ENCODE measurements at regions not wholly inside any gene's neighbourhood (a gene's known extent, or its start where the extent isn't known, plus 50 kb on each side); places are given as distances from the start of the nearest gene placed in this dataset.

DNA sequence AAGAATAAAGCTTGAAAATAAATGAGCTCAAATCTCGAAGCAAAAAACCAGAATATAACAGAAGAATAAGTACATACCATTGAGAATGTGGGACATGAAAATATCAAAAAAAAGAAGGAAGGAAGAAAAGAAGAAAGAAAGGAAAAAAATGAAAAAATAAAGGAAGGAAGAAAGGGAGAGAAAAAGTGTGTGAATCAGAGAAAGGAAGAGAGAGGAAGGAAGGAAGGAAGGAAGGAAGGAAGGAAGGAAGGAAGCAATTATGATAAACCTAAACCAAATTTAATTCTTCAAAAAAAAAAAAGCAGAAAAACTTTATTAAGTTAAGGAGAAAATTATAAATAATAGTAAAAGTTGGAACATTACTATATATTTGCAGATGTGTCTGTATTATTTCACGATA is 949.8 kb downstream of the NLGN4X start:
- no peak for DNase-seq

- DNase-seq: no peak
These were observed 963.3 kb downstream of the NLGN4X start for GRCh38 chrX:5265324-5265850.

DNA sequence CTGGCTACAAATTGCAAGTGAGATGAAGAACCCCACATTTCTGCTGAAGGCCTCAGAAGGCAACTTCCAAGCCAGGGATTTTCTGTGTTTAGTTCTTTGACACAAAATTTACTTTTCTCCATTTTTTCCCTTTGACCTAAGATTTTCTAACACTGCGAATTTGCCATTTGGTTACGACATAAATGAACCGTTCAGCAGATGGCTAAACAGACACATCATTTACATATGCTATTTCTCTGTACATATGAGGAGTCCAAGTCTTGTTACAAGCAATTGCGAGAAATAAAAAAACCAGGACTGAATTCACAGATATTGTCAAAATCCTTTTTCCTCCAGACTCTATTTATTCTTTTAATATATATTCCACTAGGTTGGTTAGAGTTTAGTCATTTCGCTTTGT is 978.6 kb downstream of the NLGN4X start:
- no peak for DNase-seq

GRCh38 chrX:5242091-5242790 is 986.4 kb downstream of the NLGN4X start:
- DNase-seq: no peak

GRCh38 chrX:5236749-5237148 is 991.9 kb downstream of the NLGN4X start:
- DNase-seq: no peak

DNA sequence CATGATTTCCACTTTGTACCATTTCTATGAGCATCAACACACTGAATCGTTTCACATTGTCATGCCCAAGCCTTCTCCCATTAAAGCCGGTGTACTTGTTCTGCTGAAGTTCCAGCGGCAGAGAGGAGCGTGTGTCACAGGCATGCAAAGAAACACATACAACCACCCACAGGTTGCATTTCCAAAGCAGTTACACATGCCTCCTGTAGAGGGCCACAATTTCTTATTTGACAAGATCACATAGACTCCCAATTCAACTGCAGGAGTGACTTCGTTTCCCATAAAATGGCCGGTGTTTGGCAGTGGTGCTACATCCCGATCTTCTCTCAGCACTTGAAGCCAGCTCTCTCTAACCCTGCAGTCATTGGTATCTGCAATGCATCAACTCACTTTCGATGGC is 992.6 kb downstream of the NLGN4X start:
- DNase-seq: no peak

DNA sequence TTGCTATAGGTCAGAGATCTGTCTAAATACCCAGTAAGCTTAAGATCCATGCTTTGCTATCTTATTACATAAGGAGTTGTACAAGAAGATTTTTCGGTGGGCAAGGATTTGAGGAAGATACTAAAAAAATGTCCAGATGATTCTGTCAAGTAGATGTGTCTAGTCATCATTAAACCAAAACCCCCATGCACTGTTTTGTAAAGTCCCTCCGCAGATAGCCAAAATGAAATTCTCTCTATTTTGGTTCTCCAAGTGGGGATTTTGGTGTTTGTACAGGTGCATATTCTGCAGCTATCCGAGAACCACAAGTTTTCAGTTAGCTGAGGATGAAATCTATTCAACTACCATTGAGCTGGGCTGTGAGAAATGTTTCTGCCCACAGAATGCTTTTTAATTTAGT is 994.8 kb downstream of the NLGN4X start:
- DNase-seq: no peak

GRCh38 chrX:5220421-5220820 is 1008.2 kb downstream of the NLGN4X start:
- no peak for DNase-seq

DNA sequence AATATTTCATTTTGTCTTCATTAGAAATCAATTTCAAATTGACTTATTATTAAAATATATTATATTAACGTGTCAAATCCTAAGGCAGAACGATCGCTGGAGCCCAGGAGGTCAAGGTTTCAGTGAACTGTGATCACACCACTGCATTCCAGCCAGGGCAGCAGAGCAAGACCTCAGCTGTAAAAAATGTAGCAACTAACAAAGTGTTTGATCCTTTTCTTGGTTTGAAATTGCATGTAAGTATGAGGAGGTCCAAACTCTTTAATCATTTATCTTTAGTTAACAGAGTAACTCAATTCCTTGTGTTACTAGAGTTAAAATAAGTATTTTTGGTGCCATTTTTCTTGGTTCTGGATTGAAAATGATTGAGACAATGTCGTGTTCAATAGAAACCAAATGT is 1033.9 kb downstream of the NLGN4X start:
- no peak for DNase-seq

GRCh38 chrX:5180135-5180741 is 1048.4 kb downstream of the NLGN4X start:
- DNase-seq: no peak

GRCh38 chrX:5176766-5177165 is 1051.9 kb downstream of the NLGN4X start:
- DNase-seq: no peak

- no peak for DNase-seq
These were observed 1065.0 kb downstream of the NLGN4X start for GRCh38 chrX:5163663-5164062.

DNA sequence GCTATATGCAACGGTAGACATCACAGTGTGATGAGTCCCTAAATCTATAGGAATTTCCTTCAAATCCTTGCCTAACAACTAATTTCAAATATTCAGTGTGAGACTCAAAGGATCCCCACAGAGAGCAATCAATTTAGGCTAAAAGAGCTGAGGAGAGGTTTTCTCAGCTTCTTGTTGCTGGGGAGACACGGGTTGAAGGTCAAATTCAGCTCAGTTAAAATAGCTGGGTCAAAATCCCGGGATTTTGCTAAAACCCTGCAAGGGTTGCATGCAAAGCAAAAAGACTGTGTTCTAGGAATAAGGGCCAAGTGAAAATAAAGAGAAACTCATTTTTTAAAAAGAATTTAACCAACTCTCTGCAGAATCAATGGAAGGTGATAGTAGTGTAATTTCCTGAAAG is 1073.4 kb downstream of the NLGN4X start:
- no peak for DNase-seq

- no peak for DNase-seq
These were observed 1082.7 kb downstream of the NLGN4X start for GRCh38 chrX:5145957-5146356.

DNA sequence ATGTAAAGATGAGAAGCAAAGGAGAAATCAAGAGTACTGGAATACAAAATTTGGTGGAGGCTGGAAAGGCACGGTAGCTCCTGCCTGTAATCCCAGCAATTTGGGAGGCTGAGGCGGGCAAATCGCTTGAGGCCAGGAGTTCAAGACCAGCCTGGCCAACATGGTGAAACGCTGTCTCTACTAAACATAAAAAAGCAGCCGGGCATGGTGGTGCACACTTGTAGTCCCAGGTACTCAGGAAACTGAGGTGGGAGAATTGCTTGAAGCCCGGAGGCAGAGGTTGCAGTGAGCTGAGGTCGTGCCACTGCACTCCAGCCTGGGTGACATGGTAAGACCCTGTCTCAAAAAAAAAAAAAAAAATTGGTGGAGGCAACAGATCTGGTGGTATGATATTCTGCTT is 1086.0 kb downstream of the NLGN4X start:
- DNase-seq: no peak

GRCh38 chrX:5122181-5122678 is 1106.4 kb downstream of the NLGN4X start:
- DNase-seq: no peak

DNA sequence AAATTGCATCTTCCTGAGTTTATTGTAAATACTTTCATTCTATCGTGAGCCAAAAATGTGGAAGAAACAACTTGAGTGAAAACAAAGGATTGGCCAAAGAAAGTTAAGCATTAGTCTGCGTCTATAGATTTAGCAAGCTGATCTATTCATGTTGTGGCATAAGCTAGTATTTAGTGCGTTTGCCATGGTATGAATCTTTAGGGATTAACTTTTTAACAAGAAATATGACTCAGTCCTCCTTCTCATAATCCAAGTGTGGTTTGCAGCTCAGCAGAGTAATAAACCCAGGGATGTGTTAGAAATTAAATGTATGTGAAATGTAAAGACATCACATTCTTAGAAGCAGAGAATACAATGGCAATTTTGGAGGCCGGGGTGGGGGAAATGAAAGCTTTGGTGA is 1110.9 kb downstream of the NLGN4X start:
- DNase-seq: no peak

GRCh38 chrX:5113128-5113527 is 1115.5 kb downstream of the NLGN4X start:
- no peak for DNase-seq

DNA sequence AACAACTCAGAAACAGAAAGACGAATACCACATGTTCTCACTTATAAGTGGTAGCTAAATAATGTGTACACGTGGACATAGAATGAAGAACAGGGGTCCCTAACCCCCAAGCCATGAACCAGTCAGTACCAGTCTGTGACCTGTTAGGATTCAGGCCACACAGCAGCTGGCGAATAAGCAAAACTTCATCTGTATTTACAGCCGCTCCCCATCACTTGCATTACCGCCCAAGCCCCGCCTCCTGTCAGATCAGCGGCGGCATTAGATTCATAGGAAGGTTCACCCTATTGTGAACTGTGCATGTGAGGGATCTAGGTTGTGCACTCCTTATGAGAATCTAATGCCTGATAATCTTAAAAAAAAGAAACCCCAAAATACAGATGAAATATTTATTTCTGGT is 1128.7 kb downstream of the NLGN4X start:
- no peak for DNase-seq

DNA sequence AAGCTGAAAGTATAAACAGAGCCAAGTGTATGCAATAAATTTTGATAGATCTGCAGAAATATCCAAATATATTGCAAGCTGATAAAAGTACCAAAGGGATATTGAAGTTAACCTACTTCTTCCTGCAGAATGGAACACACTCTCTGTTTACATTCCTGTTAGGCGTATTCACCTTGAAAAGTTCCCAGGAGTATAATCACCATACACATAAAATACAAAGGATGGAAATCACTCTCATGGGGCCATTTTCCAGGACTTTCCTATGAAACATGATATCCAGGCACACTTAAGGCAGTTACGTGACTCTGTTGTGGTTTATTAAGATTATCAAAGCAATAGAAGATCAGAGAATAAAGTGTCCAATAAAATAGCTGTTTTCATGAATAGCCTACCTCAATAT is 1142.3 kb downstream of the NLGN4X start:
- DNase-seq: no peak

DNA sequence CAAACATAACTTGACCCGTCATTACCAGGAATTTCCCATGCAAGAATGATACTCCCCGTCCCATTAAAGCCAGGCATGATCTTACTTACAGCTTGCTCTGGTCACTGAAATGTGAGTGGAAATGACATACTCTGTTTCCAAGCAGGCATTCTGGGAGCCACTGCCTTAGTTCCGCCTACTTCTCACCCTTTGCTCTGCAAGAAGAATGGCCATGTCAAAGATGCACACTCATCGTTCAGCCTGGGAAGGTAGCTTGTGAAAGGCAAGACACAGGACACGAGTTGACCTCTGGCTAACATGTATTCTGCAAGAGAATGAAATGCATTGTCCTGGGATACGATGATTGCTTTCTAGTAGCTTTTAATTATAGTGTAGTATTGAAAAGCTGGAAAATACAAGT is 1144.4 kb downstream of the NLGN4X start:
- DNase-seq: no peak

DNA sequence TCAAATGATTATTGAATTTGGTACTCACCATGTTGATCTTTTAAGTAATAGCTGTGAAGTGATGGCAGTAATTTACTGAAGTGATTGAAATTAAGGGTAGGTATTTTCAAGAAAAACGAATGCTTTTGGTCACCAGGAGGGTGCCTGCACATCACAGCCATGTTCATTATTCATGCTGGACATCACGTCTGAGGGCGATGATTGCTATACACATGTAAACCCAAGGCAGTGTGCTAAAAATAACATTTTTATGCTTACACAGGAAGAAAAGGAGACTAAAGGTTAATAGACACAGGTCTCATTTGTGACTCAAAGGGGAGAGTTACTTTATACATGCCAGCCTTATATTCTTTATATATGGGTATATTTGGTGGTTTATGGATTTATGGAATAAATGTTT is 1146.0 kb downstream of the NLGN4X start:
- DNase-seq: no peak

DNA sequence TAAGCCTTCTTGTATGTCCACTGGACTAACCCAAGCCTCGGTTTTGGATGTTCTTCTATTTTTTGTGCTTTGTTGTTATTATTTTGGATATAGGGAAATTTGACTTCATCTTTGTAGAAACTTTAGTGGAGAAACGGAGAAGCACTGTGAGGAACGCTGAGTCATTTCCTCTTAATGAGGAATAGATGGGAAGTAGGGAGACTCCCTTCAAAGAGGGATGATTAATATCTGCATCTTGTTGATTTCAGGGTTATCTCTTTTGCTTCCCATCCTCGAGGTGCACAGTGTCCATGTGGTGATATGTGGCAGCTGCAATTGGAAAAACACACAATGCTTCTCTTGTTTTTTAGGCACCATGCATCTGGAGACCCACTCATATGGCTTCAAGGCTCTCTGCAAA is 1147.9 kb downstream of the NLGN4X start:
- DNase-seq: no peak

DNA sequence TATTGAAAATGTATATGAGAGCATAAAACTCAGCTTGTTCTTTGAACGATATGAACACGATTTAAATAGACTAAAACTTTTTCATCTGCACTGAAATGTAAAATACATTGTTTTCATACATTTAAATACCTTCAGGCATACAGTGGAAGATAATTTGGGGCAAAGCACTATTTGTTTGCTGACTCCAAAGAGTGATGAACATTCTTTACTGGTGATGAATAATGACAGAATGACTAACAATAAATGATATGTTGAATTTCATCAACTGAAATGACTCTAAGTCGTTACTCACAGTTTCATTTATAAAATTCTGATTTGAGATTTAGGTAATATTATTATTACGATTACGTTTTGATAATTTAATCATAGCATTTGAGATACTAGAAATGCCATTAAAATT is 1160.1 kb downstream of the NLGN4X start:
- DNase-seq: no peak

GRCh38 chrX:5057786-5058185 is 1170.9 kb downstream of the NLGN4X start:
- DNase-seq: no peak
